ENCODE measurements at regions not wholly inside any gene's neighbourhood (a gene's known extent, or its start where the extent isn't known, plus 50 kb on each side); places are given as distances from the start of the nearest gene placed in this dataset.

DNA sequence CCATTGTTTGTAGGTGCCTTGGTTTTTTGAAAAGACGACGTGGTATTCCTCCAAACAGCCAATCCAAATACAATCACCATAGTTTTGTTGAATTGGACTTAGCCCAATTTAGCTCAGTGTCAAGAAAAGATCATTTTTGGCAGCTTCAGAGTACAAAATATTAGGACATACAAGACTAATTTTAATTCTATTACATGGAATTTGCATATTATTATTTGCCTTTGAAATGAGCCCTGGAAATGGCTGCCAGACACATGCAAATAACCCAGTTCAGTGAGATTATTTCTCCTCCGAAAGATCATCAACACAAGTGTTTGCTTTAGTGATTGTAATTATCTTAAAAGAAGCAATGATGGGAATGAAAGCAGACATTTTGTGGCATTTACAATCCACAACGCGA, 89.3 kb downstream of the PLK2 start:
- CTCF ChIA-PET = no interaction called here
- TF ChIP-seq, protein P1, sequence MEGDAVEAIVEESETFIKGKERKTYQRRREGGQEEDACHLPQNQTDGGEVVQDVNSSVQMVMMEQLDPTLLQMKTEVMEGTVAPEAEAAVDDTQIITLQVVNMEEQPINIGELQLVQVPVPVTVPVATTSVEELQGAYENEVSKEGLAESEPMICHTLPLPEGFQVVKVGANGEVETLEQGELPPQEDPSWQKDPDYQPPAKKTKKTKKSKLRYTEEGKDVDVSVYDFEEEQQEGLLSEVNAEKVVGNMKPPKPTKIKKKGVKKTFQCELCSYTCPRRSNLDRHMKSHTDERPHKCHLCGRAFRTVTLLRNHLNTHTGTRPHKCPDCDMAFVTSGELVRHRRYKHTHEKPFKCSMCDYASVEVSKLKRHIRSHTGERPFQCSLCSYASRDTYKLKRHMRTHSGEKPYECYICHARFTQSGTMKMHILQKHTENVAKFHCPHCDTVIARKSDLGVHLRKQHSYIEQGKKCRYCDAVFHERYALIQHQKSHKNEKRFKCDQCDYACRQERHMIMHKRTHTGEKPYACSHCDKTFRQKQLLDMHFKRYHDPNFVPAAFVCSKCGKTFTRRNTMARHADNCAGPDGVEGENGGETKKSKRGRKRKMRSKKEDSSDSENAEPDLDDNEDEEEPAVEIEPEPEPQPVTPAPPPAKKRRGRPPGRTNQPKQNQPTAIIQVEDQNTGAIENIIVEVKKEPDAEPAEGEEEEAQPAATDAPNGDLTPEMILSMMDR (IDR thresholded peaks at IDR 0.05; ENCODE audit: insufficient read depth, low read length, missing control alignments) = no peak
- H3K4me3 ChIP-seq (ENCODE audit: low read depth, low read length) = no peak overlapping the region
- POLR2A ChIA-PET = no interaction called here
- no peak for DNase-seq (ENCODE audit: low read depth, low spot score)

DNA sequence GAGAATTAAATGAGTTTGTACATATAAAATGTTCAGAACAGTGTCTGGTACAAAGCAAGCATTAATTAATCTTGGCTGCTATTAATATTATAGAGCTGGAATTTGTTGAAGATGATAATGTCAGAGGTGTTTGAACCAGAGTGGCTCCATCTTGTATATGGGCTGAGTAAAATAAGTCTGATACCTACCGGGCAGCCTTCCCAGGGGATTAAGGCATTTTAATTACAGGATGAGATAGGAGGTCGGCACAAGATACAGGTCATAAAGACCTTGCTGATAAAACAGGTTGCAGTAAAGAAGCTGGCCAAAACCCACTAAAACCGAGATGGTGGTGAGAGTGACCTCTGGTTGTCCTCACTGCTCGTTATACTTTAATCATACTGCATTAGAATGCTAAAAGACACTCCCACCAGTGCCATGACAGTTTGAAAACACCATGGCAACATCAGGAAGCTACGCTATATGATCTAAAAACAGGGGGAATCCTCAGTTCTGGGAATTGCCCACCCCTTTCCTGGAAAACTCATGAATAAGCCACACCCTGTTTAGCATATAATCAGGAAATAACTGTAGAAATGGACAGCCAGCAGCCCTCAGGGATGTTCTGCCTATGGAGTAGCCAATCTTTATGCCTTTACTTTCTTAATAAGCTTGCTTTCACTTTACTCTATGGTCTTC, 90.2 kb downstream of the PLK2 start:
- H3K4me3 ChIP-seq (ENCODE audit: low read depth, low read length) = no peak overlapping the region
- POLR2A ChIA-PET = no interaction called here
- TF ChIP-seq, protein P1 (IDR thresholded peaks at IDR 0.05; ENCODE audit: insufficient read depth, low read length, missing control alignments) = no peak
- DNase-seq (ENCODE audit: low read depth, low spot score) = no peak
- CTCF ChIA-PET = no interaction called here

DNA sequence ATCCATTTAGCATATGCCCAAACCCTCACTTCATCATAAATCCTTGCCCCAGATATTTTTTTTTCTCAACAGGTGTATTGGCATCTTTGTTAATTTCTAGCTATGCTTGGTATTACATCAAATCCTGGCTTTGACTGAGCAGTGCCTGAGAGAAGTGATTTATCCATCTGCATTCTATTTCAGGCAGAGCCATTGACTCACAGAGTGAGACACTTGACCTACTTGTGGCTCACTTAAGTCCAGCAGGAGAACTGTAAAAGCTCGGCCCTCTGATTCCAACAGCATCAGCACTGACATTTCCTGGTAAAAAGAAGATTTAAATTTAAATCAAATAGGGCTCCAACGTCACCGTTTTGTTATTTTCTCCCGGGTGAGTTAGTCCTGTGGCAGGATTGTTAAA, 93.4 kb downstream of the PLK2 start:
- DNase-seq (ENCODE audit: low read depth, low spot score) = no peak
- no peak overlapping the region for H3K4me3 ChIP-seq (ENCODE audit: low read depth, low read length)
- POLR2A ChIA-PET = no interaction called here
- CTCF ChIA-PET = interaction anchor here (0.7 kb wide), 1 partner anchor 28 kb away, joined by 3 read pairs; no protein-coding TSS in a partner anchor
- TF ChIP-seq, protein P1 (IDR thresholded peaks at IDR 0.05; ENCODE audit: insufficient read depth, low read length, missing control alignments) = no peak

DNA sequence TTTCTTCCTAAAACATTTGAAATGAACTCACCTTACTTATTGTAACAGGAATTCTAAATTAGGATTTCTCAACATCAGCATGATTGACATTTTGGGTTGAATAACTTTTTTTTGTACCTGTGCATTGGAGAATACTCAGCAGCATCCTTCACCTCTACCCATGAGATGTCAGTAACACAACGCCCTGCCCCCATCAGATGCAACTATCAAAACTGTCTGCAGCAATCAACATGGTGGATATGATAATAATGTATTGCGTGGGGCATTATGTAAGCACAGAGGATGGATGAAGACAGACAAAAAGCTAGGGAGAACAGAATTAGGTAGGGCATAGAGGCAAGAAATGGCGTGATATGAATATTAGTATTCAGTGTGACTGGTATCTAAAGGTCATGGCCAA, 94.1 kb downstream of the PLK2 start:
- DNase-seq (ENCODE audit: low read depth, low spot score) = no peak
- POLR2A ChIA-PET = no interaction called here
- TF ChIP-seq, protein P1 (IDR thresholded peaks at IDR 0.05; ENCODE audit: insufficient read depth, low read length, missing control alignments) = no peak

DNA sequence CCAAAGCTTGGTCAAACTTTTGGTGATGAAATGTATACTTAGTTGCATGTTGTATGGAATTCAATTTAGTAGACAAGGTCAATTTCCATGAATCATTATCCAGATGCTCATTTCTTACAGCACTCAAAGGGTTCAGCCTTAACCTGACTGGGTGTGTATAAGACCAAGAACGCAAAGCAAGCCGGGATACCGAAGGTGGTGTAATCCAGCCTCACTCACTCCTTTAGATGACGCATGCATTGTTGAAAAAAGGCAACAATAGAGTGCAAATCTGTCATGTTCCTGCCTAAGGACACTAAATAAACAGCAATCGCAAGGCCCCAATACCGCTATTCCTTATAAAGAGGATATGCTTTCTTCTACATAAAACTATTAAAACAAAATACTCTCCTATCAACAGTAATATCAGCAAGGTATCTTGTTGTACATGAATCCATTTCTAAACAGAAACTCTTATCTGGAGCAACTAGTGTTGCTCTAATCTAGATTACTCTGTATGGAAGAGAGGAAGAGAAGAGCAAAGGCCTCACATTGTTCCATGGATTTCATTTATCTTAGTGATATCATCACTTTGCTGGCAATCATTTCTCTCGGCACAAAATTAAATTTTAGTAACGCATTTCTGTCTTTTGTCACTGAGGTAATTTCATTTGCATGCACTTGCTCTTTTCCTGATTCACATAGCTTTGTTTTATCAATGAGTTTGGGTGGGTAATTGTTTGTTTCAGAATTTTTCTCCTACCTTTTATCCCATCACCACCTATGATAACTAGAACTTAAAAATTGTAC, 96.2 kb downstream of the PLK2 start:
- CTCF ChIA-PET = no interaction called here
- DNase-seq (ENCODE audit: low read depth, low spot score) = no peak
- H3K4me3 ChIP-seq (ENCODE audit: low read depth, low read length) = no peak overlapping the region
- TF ChIP-seq, protein P1 (IDR thresholded peaks at IDR 0.05; ENCODE audit: insufficient read depth, low read length, missing control alignments) = no peak
- POLR2A ChIA-PET = no interaction called here

More for the DNA sequence above, 94.1 kb downstream of the PLK2 start:
- CTCF ChIA-PET = no interaction called here
- H3K4me3 ChIP-seq (ENCODE audit: low read depth, low read length) = no peak overlapping the region

DNA sequence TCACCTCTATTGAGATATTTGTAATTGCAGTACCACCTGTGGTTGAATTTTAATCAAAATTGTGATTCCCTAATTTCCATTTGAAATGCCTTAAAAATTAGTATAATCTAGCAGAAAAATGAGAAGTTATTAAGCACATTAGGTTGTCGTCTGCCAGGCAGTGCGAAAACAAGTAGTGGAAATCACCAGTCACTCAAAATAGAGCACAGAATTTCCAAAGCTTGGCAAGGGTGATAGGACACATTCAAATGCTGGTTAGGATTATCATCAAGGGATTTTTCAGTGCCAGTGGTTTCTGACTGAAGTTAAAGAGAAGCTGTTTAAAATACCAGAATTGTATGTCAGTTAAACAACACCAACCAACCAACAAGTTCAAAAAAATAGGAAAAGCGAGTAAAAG, 97.8 kb downstream of the PLK2 start:
- no peak for DNase-seq (ENCODE audit: low read depth, low spot score)
- ChIA-PET CTCF (no interaction called here), POLR2A (interaction anchor here (0.7 kb wide), 1 partner anchor 499 kb away, joined by 3 read pairs; no protein-coding TSS in a partner anchor)
- TF ChIP-seq, protein P1 (IDR thresholded peaks at IDR 0.05; ENCODE audit: insufficient read depth, low read length, missing control alignments) = no peak
- no peak overlapping the region for H3K4me3 ChIP-seq (ENCODE audit: low read depth, low read length)

Measured in AG04449 (cell line).